ENCODE measurements at regions not wholly inside any gene's neighbourhood (a gene's known extent, or its start where the extent isn't known, plus 50 kb on each side); places are given as distances from the start of the nearest gene placed in this dataset.
A peak's percentile ranks its signal among the peaks of the same experiment; 100 is the strongest.

DNA sequence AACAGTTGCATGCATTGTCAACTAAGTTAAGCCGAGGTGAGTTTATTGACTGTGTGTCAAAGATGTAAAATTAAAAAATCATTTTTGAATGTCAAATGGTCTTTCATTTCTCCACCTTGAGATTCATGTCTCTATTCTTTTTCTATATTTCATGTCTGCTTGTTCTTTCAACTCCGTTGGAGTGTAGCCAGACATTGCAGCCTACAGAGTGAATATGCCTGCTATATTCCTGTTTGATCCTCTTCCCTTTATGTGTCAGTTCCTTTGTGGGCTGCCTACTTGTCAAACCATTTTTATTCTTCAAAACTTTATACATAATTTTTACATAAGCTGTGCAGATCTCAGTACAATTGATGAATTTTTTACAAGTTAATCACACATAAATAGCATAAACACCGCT, 1325.8 kb upstream of the PRMT6 start:
- H3K4me3 ChIP-seq (ENCODE audit: low read depth, low read length), result no peak overlapping the region
- H3K27me3 ChIP-seq (ENCODE audit: insufficient read depth, low read depth, severe bottlenecking), result no peaks in the 10 kb centered on the region
- no peaks in the 10 kb centered on the region for H3K36me3 ChIP-seq
- no peaks in the 10 kb centered on the region for H3K9me3 ChIP-seq (ENCODE audit: severe bottlenecking)
- TF ChIP-seq, protein P1, sequence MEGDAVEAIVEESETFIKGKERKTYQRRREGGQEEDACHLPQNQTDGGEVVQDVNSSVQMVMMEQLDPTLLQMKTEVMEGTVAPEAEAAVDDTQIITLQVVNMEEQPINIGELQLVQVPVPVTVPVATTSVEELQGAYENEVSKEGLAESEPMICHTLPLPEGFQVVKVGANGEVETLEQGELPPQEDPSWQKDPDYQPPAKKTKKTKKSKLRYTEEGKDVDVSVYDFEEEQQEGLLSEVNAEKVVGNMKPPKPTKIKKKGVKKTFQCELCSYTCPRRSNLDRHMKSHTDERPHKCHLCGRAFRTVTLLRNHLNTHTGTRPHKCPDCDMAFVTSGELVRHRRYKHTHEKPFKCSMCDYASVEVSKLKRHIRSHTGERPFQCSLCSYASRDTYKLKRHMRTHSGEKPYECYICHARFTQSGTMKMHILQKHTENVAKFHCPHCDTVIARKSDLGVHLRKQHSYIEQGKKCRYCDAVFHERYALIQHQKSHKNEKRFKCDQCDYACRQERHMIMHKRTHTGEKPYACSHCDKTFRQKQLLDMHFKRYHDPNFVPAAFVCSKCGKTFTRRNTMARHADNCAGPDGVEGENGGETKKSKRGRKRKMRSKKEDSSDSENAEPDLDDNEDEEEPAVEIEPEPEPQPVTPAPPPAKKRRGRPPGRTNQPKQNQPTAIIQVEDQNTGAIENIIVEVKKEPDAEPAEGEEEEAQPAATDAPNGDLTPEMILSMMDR (IDR thresholded peaks at IDR 0.05; ENCODE audit: low read depth, low read length), result no peak
- no peak overlapping the region for H3K27ac ChIP-seq
- DNase-seq, result no peak

DNA sequence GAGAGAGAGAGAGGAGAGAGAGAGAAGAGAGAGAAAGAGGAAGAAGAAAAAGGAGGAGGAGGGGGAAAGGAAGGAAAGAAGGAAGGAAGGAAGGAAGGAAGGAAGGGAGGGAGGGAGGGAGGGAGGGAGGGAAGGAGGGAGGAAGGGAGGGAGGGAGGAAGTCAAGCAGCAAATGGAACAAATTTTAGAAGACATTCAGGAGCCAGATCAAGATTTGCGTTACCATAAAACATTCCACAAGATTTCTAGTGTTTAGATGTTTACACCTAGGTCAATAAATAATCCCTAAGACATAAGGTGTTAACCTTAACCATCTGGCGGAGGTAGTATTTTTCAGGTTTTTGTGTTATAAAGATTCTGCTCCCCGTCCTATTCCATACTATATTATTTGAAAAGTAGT, 1320.1 kb upstream of the PRMT6 start:
- TF ChIP-seq, protein P1 (IDR thresholded peaks at IDR 0.05; ENCODE audit: low read depth, low read length), result no peak

DNA sequence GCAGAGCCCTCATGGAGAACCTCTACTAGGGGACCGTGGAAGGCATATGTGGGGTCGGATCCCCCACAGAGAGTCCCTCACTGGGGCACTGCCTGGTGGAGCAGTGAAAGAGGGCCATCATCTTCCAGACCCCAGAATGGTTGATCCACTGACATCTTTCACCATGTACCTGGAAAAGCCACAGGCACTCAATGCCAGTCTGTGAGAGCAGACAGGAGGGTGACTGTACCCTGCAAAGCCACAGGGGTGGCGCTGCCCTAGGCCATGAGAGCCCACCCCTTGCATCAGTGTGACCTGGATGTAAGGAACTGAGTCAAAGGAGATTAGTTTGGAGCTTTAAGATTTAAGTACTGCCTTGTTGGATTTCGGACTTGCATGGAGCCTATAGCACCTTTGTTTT, 1276.7 kb upstream of the PRMT6 start:
- Histone ChIP-seq H3K9me3 (ENCODE audit: severe bottlenecking) (no peaks in the 10 kb centered on the region), H3K4me3 (ENCODE audit: low read depth, low read length) (no peak overlapping the region), H3K36me3 (no peaks in the 10 kb centered on the region), H3K27ac (no peak overlapping the region), H3K27me3 (ENCODE audit: insufficient read depth, low read depth, severe bottlenecking) (no peaks in the 10 kb centered on the region)
- TF ChIP-seq, protein P1 (IDR thresholded peaks at IDR 0.05; ENCODE audit: low read depth, low read length), result no peak
- no peak for DNase-seq

More for the DNA sequence above, 1320.1 kb upstream of the PRMT6 start:
- H3K9me3 ChIP-seq (ENCODE audit: severe bottlenecking), result no peaks in the 10 kb centered on the region
- H3K36me3 ChIP-seq, result no peaks in the 10 kb centered on the region
- DNase-seq, result no peak
- H3K27me3 ChIP-seq (ENCODE audit: insufficient read depth, low read depth, severe bottlenecking), result no peaks in the 10 kb centered on the region
- no peak overlapping the region for H3K4me3 ChIP-seq (ENCODE audit: low read depth, low read length)
- no peak overlapping the region for H3K27ac ChIP-seq

DNA sequence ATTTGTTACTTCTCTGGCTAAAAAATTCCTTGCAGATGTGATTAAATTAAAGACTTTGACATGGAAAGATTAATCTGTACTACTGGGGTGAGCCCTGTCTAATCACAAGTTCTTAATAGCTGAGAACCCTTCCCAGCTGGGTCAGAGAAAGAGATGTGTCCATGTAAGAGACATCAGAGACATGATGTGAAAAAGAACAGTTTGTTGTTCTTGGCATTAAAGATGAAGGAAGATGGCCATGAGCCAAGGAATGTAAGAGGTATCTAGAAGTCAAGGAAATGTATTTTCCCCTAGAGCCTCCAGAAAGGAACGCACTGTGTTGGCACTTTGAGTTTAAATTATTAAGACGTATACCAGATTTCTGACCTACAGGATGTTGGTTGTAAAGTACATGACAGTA, 1271.5 kb upstream of the PRMT6 start:
- TF ChIP-seq, protein P1 (IDR thresholded peaks at IDR 0.05; ENCODE audit: low read depth, low read length), result no peak
- DNase-seq, result no peak
- no peaks in the 10 kb centered on the region for H3K27me3 ChIP-seq (ENCODE audit: insufficient read depth, low read depth, severe bottlenecking)
- H3K9me3 ChIP-seq (ENCODE audit: severe bottlenecking), result no peaks in the 10 kb centered on the region
- H3K27ac ChIP-seq, result no peak overlapping the region
- no peak overlapping the region for H3K4me3 ChIP-seq (ENCODE audit: low read depth, low read length)
- no peaks in the 10 kb centered on the region for H3K36me3 ChIP-seq

DNA sequence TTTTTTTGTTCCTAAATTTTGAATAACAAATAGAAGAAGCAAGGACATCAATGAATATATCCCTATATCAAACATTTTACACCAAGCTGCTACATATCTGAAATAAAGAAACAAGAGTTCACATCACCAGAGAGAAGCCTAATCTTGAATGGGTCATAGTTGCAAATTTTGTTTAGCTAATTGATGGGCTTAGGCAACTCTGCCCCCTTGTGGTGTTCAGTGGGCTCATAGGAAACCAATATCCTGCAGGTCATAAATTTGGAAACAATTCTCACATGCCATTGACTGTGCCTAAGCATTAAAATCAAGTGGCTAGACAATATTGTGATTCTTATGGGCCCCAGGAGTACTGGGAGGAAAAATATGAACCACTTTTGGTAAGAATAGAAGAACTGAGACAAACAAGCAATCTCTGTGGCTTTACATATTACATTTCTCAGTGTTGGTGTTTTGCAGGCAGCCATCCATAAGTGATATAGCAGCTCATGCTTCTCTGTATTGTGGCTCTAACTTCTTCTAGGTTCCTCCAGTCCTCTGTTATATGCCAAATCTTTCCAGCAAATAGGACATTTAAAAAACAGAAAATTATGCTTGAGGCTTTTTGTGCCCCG, 1262.8 kb upstream of the PRMT6 start:
- no peak overlapping the region for H3K4me3 ChIP-seq (ENCODE audit: low read depth, low read length)
- DNase-seq, result peak; percentile 61
- no peaks in the 10 kb centered on the region for H3K27me3 ChIP-seq (ENCODE audit: insufficient read depth, low read depth, severe bottlenecking)
- TF ChIP-seq, protein P1 (IDR thresholded peaks at IDR 0.05; ENCODE audit: low read depth, low read length), result peak; percentile 73
- no peaks in the 10 kb centered on the region for H3K36me3 ChIP-seq
- H3K27ac ChIP-seq, result no peak overlapping the region
- no peaks in the 10 kb centered on the region for H3K9me3 ChIP-seq (ENCODE audit: severe bottlenecking)

DNA sequence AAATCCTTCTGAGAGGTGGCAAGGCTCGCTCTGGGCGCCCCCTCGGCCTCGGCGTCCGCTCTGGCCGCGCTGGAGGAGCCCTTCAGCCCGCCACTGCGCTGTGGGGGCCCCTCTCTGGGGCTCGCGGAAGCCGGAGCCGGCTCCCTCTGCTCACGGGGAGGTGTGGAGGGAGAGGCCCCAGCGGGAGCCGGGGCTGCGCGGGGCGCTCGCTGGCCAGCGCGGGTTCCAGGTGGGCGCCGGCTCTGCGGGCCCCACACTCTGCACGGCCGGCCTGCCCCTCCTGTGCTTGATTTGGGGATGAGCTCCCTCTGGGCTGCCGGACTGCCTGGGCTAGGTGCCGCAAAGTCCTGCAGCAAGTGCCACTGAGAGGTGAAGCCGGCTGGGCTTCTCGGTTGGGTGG, 1260.7 kb upstream of the PRMT6 start:
- DNase-seq, result no peak
- TF ChIP-seq, protein P1 (IDR thresholded peaks at IDR 0.05; ENCODE audit: low read depth, low read length), result no peak
- Histone ChIP-seq H3K27me3 (ENCODE audit: insufficient read depth, low read depth, severe bottlenecking) (no peaks in the 10 kb centered on the region), H3K36me3 (no peaks in the 10 kb centered on the region), H3K27ac (no peak overlapping the region), H3K4me3 (ENCODE audit: low read depth, low read length) (no peak overlapping the region), H3K9me3 (ENCODE audit: severe bottlenecking) (no peaks in the 10 kb centered on the region)

Measured in WERI-Rb-1 (cell line).